GM13977 (cell line): ENCODE measurements at regions not wholly inside any gene's neighbourhood (a gene's known extent, or its start where the extent isn't known, plus 50 kb on each side); places are given as distances from the start of the nearest gene placed in this dataset.

Source experiments
- DNase-seq: peaks from one replicate; pipeline ENCODE4 v3.0.0; 2012; ENCODE audit warnings: low spot score
- in situ Hi-C: fragments of 300-500 bp; cut with MboI; formaldehyde crosslinking; loops from one replicate; pipeline ENCODE4 v1.12.0; 2022; ENCODE audit warnings: low sequenced_read_pairs, low pct_unique_long_range_greater_than_20kb, mixed read lengths, inconsistent platforms; ENCODE audit not compliant: unreplicated experiment
- TF ChIP-seq, protein P1 (sequence below): IDR thresholded peaks from 2 replicates; pipeline ENCODE4 v1.5.1; 2012; ENCODE audit warnings: mild to moderate bottlenecking, control low read depth; ENCODE audit not compliant: insufficient read depth; ENCODE audit errors: extremely low read depth, missing control alignments

DNA sequence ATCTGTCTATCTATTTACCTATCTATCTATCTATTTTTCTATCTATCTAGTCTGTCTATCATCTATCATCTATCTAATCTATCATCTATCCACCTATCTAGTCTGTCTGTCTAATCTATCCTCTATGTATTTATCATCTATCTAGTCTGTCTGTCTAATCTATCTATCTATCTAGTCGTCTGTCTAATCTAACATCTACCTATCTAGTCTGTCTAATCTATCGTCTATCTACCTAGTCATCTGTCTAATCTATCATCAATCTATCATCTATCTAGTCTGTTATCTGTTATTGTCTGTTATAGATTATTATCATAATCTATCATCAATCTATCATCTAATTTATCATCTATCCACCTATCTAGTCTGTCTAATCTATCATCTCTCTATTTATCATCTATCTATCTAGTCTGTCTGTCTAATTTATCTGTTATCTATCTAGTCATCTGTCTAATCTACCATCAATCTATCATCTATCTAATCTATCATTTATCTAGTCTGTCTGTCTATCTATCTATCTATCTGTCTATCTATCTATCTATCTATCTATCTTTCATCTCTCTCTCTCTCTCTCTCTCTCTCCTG is 80.2 kb upstream of the ZNF618 start:
- in situ Hi-C loops: no loop called here
- TF ChIP-seq, protein P1, sequence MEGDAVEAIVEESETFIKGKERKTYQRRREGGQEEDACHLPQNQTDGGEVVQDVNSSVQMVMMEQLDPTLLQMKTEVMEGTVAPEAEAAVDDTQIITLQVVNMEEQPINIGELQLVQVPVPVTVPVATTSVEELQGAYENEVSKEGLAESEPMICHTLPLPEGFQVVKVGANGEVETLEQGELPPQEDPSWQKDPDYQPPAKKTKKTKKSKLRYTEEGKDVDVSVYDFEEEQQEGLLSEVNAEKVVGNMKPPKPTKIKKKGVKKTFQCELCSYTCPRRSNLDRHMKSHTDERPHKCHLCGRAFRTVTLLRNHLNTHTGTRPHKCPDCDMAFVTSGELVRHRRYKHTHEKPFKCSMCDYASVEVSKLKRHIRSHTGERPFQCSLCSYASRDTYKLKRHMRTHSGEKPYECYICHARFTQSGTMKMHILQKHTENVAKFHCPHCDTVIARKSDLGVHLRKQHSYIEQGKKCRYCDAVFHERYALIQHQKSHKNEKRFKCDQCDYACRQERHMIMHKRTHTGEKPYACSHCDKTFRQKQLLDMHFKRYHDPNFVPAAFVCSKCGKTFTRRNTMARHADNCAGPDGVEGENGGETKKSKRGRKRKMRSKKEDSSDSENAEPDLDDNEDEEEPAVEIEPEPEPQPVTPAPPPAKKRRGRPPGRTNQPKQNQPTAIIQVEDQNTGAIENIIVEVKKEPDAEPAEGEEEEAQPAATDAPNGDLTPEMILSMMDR: no peak
- no peak for DNase-seq

DNA sequence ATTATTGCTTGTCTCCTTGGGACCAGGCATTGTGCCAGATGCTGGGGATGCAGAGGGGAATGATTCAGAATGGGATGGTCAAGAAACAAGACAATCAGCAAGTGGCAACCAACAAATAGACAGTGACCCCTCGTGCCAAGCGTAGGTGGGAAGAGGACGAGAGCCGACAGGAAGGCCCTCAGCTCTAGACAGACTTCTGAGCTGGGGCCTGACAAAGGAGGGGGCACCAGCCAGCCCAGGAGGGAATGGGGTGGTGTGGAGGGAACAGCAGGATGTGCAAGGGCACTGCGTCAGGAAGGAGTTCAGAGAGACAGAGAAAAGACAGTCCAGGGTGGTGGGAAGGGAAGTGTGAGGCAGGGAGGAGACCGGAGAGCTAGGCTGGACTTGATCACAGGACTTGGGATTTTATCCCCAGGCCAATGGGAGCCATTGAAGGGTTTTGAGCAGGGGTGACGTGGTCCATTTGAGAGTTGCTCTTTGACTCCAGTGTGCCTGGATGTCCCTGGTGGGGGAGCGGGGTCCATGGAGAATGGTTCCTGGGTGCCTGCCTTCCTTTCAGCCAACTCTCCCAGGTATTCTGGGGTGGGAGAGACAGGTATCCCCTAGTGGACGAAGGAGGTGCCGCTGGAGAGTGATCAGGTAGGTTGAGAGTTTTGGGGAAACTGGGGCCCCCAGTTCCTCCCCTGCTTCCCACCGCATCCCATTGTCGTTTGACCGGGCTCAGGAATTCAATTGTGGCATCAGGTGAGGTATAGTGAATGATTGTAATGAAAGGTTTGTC is 79.3 kb upstream of the ZNF618 start:
- TF ChIP-seq, protein P1: no peak
- DNase-seq: no peak
- in situ Hi-C loops: no loop called here

DNA sequence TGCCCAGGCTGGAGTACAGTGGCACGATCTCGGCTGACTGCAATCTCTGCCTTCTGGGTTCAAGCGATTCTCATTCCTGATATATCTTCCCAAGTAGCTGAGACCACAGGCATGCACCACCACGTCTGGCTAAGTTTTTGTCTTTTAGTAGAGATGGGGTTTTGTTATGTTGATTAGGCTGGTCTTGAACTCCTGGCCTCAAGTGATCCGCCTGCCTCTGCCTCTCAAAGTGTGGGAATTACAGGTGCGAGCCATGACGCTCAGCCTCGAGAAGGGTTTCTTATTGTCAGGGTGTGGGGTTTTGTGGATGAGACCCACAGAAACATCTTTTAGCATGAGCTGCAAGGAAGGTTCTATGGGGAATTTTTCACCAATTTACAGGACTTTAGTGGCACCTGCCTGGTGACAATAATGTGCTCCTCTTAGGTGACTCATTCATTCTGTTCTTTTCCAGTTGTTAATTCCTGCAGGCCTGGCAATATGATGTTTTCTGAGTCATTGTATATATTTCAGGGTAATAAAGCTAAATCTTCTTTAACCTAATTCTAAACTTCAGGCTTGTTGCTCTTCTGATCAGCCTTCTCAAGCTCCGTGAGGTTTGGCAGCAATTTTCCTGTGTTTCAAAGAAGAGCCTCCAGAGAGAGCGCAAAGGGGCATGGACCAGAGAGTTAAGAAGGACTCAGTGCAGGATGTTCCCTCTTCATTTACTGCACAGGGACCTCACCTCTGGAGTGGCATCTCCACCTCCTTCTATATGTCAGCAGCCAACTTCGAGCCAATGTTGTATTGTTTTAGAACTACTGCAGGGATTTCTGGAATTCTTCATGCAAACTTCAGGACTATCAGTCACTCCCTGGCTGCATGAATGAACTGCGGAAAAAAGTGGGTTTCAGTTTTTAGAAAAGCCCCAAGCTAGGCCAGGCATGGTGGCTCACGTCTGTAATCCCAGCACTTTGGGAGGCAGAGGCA is 77.8 kb upstream of the ZNF618 start:
- in situ Hi-C loops: no loop called here
- TF ChIP-seq, protein P1: no peak
- DNase-seq: no peak

DNA sequence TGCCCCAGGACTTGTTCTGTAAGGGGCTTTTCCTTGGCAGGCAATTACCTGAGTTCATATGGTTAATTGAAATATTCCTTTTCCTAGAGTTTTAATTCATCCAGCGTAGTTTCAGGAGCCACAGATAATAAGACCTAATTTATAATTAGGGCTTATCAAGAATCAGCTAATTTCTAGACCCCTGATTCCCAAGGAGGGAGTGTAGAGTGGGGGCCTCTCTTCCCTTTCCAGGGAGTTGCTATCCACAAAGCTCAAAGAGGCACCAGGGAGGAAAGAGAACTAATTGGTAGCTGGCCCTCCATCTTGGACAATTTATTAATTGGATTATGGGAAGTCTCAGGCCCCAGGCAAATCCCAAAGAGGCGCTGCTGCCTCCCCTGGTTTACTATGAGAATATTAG is 75.8 kb upstream of the ZNF618 start:
- TF ChIP-seq, protein P1: no peak
- no peak for DNase-seq
- in situ Hi-C loops: no loop called here

DNA sequence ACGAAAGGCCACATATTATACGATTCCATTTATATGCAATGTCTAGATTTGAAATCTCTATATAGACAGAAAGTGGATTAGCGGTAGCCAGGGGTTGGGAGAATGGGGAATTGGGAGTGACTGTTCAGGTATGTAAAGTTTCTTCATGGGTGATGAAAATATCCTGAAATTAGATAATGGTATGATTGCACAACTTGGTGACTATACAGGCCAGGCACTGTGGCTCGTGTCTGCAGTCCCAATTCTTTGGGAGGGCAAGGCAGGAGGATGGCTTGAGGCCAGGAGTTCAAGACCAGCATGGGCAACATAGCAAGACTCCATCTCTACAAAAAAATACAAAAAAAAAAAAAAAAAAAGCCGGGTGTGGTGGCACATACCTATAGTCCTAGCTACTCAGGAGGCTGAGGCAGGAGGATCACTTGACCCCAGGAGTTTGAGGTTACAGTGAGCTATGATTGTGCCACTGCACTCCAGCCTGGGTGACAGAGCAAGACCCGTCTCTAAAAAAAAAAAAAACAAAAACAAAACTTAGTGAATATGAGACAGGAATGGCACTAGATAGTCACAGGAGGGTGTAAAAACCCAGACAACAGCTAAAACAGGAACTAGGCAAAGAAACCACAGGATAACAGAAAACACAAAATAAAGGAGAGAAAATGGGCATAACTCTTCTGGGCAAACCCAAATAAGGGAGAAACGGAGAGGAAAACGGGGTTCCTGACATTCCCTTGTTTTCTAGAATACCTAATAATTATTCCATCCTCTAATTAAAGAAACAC is 72.1 kb upstream of the ZNF618 start:
- no peak for DNase-seq
- TF ChIP-seq, protein P1: no peak
- in situ Hi-C loops: no loop called here
